ENCODE measurements at regions not wholly inside any gene's neighbourhood (a gene's known extent, or its start where the extent isn't known, plus 50 kb on each side); places are given as distances from the start of the nearest gene placed in this dataset.

DNA sequence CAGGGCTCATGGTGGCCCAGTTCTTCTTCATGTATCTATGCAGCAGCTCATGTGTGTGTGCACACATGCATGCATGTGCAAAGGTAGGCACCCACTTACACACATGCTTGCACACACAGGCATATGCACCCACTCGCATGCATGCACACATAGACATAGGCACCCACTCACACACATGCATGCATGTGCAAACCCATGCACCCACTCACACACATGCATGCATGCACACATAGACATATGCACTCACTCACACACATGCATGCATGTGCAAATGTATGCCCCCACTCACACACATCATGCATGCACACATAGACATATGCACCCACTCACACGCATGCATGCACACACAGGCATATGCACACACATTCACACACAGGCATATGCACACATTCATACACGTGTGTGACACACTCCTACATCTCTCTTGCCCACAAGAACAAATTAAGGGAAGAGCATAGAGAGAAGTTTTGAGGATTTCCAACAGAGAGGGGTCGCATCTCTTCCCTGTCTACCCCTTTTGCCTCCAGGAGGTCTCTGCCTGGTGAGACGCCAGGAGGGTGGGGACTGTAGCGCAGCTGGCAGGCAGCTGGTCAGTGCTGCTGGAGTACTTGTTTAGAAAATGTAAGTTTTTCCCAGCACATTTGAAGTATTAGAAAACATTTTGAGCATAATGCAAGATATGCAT, 63.9 kb upstream of the ARHGEF7 start:
- ChIA-PET POLR2A (no interaction called here), CTCF (interaction anchor here (1.4 kb wide), 1 partner anchor 9 kb away, joined by 5 read pairs; no protein-coding TSS in a partner anchor)
- TF ChIP-seq, protein P1, sequence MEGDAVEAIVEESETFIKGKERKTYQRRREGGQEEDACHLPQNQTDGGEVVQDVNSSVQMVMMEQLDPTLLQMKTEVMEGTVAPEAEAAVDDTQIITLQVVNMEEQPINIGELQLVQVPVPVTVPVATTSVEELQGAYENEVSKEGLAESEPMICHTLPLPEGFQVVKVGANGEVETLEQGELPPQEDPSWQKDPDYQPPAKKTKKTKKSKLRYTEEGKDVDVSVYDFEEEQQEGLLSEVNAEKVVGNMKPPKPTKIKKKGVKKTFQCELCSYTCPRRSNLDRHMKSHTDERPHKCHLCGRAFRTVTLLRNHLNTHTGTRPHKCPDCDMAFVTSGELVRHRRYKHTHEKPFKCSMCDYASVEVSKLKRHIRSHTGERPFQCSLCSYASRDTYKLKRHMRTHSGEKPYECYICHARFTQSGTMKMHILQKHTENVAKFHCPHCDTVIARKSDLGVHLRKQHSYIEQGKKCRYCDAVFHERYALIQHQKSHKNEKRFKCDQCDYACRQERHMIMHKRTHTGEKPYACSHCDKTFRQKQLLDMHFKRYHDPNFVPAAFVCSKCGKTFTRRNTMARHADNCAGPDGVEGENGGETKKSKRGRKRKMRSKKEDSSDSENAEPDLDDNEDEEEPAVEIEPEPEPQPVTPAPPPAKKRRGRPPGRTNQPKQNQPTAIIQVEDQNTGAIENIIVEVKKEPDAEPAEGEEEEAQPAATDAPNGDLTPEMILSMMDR (IDR thresholded peaks at IDR 0.05; ENCODE audit: control extremely low read depth, extremely low read depth, low read depth, missing control alignments) = no peak
- no peak for DNase-seq (ENCODE audit: extremely low spot score)

DNA sequence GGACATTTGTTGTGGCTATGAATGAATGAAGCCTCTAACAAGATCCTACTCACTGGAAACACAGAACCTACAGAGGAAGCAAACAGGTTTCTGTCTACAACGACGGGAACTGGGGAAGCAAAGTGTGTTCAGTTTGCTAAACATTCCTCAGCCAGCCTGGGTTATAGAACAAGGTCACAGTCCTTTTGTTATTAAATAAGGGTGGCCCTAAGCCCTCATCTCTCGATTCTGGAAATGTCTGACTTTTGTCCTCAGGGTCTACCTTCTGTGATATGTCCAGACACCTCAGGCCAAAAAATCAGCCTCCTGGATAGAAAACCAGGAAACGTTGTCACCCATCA, 64.6 kb upstream of the ARHGEF7 start:
- POLR2A ChIA-PET = no interaction called here
- CTCF ChIA-PET = interaction anchor here (1.4 to 2.9 kb wide), 2 partner anchors 10 to 106 kb away, joined by 5 to 11 read pairs; no protein-coding TSS in a partner anchor
- TF ChIP-seq, protein P1 (IDR thresholded peaks at IDR 0.05; ENCODE audit: control extremely low read depth, extremely low read depth, low read depth, missing control alignments) = no peak
- no peak for DNase-seq (ENCODE audit: extremely low spot score)

DNA sequence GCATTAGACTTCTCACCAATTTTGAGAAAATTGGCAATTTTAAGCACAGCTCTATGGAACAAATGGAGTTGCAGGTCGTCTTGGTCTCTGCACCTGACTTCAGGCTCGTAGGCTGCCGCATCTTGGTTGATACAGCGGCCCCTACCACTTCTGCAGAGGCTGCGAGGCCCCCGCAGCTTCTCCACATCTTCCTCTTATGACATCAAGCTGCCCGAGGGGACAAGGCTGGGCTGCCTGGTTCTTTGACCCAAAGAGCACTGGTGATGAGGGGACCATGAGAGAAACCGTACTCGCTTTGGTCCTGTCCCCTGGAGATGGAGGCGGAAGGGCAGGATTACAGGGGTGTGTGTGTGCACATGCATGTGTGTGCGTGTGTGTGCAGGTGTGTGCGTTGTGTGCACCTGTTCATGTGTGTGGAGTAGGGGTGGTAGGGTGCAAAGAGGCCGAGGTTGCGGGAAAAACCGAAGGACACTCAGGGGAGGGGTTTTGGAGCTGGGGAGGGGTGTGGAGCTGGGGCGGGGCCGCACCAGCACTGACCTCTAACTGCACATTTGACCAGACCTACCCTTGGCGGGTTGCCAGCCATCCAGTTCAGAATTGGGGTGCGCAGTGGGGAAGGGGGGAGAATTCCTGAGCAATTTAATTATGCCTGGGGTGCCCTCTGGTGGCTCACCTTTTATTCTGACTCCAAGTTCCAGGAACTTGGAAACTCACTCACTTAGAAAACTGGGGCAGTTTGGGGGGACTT, 65.1 kb upstream of the ARHGEF7 start:
- ChIA-PET POLR2A (no interaction called here), CTCF (interaction anchor here (1.4 to 3.9 kb wide), 4 partner anchors 8 to 105 kb away, joined by 5 to 26 read pairs (median 11); no protein-coding TSS in a partner anchor)
- no peak for DNase-seq (ENCODE audit: extremely low spot score)
- TF ChIP-seq, protein P1 (IDR thresholded peaks at IDR 0.05; ENCODE audit: control extremely low read depth, extremely low read depth, low read depth, missing control alignments) = peak; percentile 36

DNA sequence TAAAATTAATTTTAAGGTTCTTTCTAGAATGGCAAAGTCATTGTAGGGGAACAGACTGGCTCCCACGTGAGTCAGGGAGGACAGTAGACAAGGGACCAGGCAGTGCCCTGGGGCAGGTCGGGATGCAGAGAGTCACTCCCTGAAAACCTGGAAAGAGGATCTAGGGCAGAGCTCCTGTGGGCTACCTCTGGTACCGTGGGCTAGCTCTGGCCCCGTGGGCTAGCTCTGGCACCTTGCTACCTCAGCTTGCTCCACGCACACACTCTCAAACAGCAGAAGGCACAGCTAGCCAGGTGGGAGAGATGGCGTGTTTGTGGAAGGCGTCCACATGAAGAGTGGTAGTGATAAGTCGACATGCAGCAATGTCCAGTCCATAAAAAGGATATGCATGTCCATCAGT, 66.7 kb upstream of the ARHGEF7 start:
- DNase-seq (ENCODE audit: extremely low spot score) = no peak
- TF ChIP-seq, protein P1 (IDR thresholded peaks at IDR 0.05; ENCODE audit: control extremely low read depth, extremely low read depth, low read depth, missing control alignments) = no peak
- ChIA-PET CTCF (interaction anchor here (1.2 to 3.9 kb wide), 5 partner anchors 10 to 104 kb away, joined by 3 to 26 read pairs (median 11); no protein-coding TSS in a partner anchor), POLR2A (no interaction called here)

DNA sequence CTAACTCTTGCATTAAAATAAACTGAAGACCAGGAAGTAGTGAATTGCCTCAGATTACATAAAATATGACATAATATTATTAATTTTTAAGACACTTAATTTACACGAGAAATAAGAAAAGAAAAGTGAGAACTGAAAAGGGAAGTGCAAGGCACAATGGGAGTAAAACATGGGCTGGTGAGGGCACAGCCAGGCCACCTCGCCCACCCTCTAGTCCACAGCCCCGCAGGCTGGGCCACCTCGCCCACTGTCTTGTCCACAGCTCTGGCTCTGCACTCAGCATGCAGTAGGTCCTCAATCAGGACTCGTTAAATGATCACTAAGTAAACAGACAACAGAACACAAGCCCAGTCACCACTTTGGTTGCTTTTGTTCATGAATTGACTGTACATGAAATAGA, 67.8 kb upstream of the ARHGEF7 start:
- TF ChIP-seq, protein P1 (IDR thresholded peaks at IDR 0.05; ENCODE audit: control extremely low read depth, extremely low read depth, low read depth, missing control alignments) = no peak
- ChIA-PET POLR2A (no interaction called here), CTCF (interaction anchor here (0.9 to 3.9 kb wide), 6 partner anchors 10 to 132 kb away, joined by 3 to 26 read pairs (median 6); no protein-coding TSS in a partner anchor)
- no peak for DNase-seq (ENCODE audit: extremely low spot score)

DNA sequence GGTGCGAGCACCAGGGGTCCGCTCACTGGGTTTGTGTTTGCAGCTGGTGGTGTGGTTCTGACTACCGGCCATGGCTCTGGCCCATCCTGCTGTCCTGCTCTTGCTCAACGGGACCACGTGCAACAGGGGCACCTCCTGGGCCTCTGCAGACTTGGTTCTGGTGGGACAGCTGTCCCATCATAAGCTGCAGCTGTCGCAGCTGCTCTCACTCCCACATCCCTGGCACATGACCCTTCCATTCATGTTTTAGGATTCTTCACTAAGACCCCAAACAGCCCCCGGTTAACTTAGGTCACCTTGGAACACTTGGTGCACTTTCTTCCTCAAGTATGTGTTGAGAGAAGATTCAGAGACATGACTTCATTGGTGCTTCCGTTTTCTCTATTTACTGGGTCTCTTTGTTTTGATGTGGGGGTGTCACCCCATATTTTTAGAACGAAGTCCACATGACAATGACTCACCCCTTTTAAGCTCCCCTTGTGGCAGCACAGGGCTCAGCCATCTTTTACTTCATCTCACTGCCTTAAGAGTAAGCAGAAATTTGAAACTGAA, 68.4 kb upstream of the ARHGEF7 start:
- ChIA-PET CTCF (interaction anchor here (0.9 to 3.9 kb wide), 4 partner anchors 10 to 131 kb away, joined by 3 to 26 read pairs (median 6); no protein-coding TSS in a partner anchor), POLR2A (interaction anchor here (0.5 to 1.2 kb wide), 2 partner anchors 131 to 331 kb away, joined by 3 to 4 read pairs; no protein-coding TSS in a partner anchor)

More for the DNA sequence above, 68.4 kb upstream of the ARHGEF7 start:
- TF ChIP-seq, protein P1 (IDR thresholded peaks at IDR 0.05; ENCODE audit: control extremely low read depth, extremely low read depth, low read depth, missing control alignments) = peak; percentile 26
- DNase-seq (ENCODE audit: extremely low spot score) = peak; percentile 76

Measured in GM10248 (cell line).